ENCODE measurements at regions not wholly inside any gene's neighbourhood (a gene's known extent, or its start where the extent isn't known, plus 50 kb on each side); places are given as distances from the start of the nearest gene placed in this dataset.

DNA sequence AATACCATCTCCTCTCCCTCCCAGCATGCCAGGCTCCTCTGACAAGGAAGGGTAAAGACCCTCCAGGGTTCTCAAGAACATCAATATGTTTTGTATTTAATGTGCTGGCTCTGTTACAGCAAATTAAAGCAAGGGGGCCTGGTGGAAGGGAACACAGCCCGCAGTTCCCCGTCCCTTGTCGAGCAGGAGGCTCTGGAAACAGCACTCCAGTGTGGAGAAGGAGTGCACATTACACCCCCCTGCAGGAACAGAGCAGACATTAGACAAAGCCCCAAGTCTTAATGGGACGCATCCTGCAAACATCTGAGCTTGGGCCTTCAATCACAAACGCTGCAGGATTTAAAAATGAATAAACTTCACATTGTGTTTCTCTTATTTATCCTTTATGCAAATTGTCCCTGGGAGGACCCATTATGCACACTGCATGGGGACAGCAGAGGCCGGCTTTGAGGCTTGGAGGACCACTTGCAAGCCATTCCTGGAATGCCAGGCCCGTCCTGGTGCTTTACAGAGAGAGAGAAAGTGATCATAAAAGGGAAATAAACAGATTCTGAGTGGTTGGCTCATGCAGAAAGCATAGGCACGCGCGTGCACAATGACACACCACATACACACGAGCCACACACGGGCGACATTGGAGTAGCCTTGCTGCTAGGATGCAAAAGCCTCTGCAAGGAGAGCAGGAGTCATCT is 328.7 kb downstream of the SMAD2 start:
- Mint-ChIP-seq H3K36me3 (ENCODE audit: low read depth, unreplicated experiment) (peaks cover 2% of the 10 kb centered on the region), H3K9me3 (ENCODE audit: unreplicated experiment) (peaks cover 4% of the 10 kb centered on the region), H3K27me3 (ENCODE audit: low read depth, unreplicated experiment) (peaks cover 28% of the 10 kb centered on the region), H3K27ac (ENCODE audit: unreplicated experiment) (no peak overlapping the region), H3K4me3 (ENCODE audit: unreplicated experiment) (no peak overlapping the region), H3K4me1 (ENCODE audit: low read depth, unreplicated experiment) (no peaks in the 10 kb centered on the region)
- Histone ChIP-seq H3K9me3 (ENCODE audit: insufficient read depth, low read depth, low read length) (no peaks in the 10 kb centered on the region), H2AFZ (ENCODE audit: low read depth, low read length) (no peak overlapping the region), H4K20me1 (ENCODE audit: insufficient read depth, low read length) (no peaks in the 10 kb centered on the region), H3K36me3 (ENCODE audit: insufficient read depth, low read length) (no peaks in the 10 kb centered on the region), H3K4me2 (ENCODE audit: low read length) (no peak overlapping the region), H3K27me3 (ENCODE audit: insufficient read depth, low read length) (no peaks in the 10 kb centered on the region), H3K27ac (ENCODE audit: low read depth, low read length) (no peak overlapping the region), H3K4me3 (ENCODE audit: insufficient read depth, low read depth, low read length) (no peak overlapping the region), H3K4me1 (ENCODE audit: insufficient read depth, low read length) (no peaks in the 10 kb centered on the region), H3K79me2 (ENCODE audit: insufficient read depth, low read length) (no peaks in the 10 kb centered on the region), H3K9ac (ENCODE audit: low read length) (no peak overlapping the region)
- FAIRE-seq (no peak), DNase-seq (ENCODE audit: low read depth) (no peak)
- TF ChIP-seq CTCF (IDR thresholded peaks at IDR 0.05; ENCODE audit: insufficient read depth, low read depth, low read length) (no peak), EZH2 (IDR thresholded peaks at IDR 0.05; ENCODE audit: insufficient read depth, low read length) (no peak)

GRCh38 chr18:47595831-47596501 is 334.5 kb downstream of the SMAD2 start:
- no peak overlapping the region for H3K9ac ChIP-seq (ENCODE audit: low read length)
- DNase-seq (ENCODE audit: low read depth) = no peak
- H3K9me3 ChIP-seq (ENCODE audit: insufficient read depth, low read depth, low read length) = no peaks in the 10 kb centered on the region
- no peaks in the 10 kb centered on the region for H3K4me1 Mint-ChIP-seq (ENCODE audit: low read depth, unreplicated experiment)
- H3K27ac ChIP-seq (ENCODE audit: low read depth, low read length) = no peak overlapping the region
- no peaks in the 10 kb centered on the region for H4K20me1 ChIP-seq (ENCODE audit: insufficient read depth, low read length)
- H3K36me3 ChIP-seq (ENCODE audit: insufficient read depth, low read length) = no peaks in the 10 kb centered on the region
- H3K4me2 ChIP-seq (ENCODE audit: low read length) = no peak overlapping the region
- H3K9me3 Mint-ChIP-seq (ENCODE audit: unreplicated experiment) = peaks cover 4% of the 10 kb centered on the region
- peaks cover 49% of the 10 kb centered on the region for H3K27me3 Mint-ChIP-seq (ENCODE audit: low read depth, unreplicated experiment)
- H3K27me3 ChIP-seq (ENCODE audit: insufficient read depth, low read length) = peaks cover 15% of the 10 kb centered on the region
- H3K36me3 Mint-ChIP-seq (ENCODE audit: low read depth, unreplicated experiment) = peaks cover 2% of the 10 kb centered on the region
- H3K4me3 ChIP-seq (ENCODE audit: insufficient read depth, low read depth, low read length) = no peak overlapping the region
- no peak overlapping the region for H2AFZ ChIP-seq (ENCODE audit: low read depth, low read length)
- H3K4me3 Mint-ChIP-seq (ENCODE audit: unreplicated experiment) = no peak overlapping the region
- no peak overlapping the region for H3K27ac Mint-ChIP-seq (ENCODE audit: unreplicated experiment)
- H3K79me2 ChIP-seq (ENCODE audit: insufficient read depth, low read length) = no peaks in the 10 kb centered on the region
- no peak for FAIRE-seq
- no peaks in the 10 kb centered on the region for H3K4me1 ChIP-seq (ENCODE audit: insufficient read depth, low read length)
- no peak for TF ChIP-seq EZH2 (IDR thresholded peaks at IDR 0.05; ENCODE audit: insufficient read depth, low read length)
- no peak for TF ChIP-seq CTCF (IDR thresholded peaks at IDR 0.05; ENCODE audit: insufficient read depth, low read depth, low read length)

DNA sequence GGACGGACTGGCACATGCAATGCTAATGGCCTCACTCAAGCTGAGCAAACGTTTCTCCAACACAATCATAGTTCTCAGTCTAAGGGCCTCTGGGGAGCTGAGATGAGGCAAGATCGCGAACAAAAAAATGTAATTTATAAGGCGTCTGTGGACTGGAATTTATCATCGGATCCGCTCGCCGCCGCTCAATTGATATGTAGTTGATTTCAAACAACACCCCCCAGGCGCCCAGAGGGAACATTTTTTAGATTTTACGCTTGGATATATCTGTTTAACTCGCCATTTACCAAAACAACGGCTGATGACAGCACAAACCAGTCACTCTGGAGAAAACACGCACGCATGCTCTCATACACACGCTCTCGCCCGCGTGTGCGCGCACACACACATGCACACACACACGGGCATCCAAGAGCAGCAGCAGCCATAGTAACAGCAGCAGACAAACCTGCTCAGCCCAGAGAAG is 335.8 kb downstream of the SMAD2 start:
- H3K4me2 ChIP-seq (ENCODE audit: low read length) = peak overlapping the region; percentile 19
- no peak overlapping the region for H3K27ac ChIP-seq (ENCODE audit: low read depth, low read length)
- no peak overlapping the region for H2AFZ ChIP-seq (ENCODE audit: low read depth, low read length)
- Mint-ChIP-seq H3K27ac (ENCODE audit: unreplicated experiment) (no peak overlapping the region), H3K27me3 (ENCODE audit: low read depth, unreplicated experiment) (peaks cover 46% of the 10 kb centered on the region), H3K4me1 (ENCODE audit: low read depth, unreplicated experiment) (no peaks in the 10 kb centered on the region), H3K9me3 (ENCODE audit: unreplicated experiment) (peaks cover 3% of the 10 kb centered on the region), H3K36me3 (ENCODE audit: low read depth, unreplicated experiment) (peaks cover 2% of the 10 kb centered on the region), H3K4me3 (ENCODE audit: unreplicated experiment) (no peak overlapping the region)
- DNase-seq (ENCODE audit: low read depth) = no peak
- no peaks in the 10 kb centered on the region for H3K4me1 ChIP-seq (ENCODE audit: insufficient read depth, low read length)
- no peak for FAIRE-seq
- H3K4me3 ChIP-seq (ENCODE audit: insufficient read depth, low read depth, low read length) = no peak overlapping the region
- no peaks in the 10 kb centered on the region for H3K36me3 ChIP-seq (ENCODE audit: insufficient read depth, low read length)
- H3K79me2 ChIP-seq (ENCODE audit: insufficient read depth, low read length) = no peaks in the 10 kb centered on the region
- H3K9ac ChIP-seq (ENCODE audit: low read length) = no peak overlapping the region
- no peaks in the 10 kb centered on the region for H3K9me3 ChIP-seq (ENCODE audit: insufficient read depth, low read depth, low read length)
- TF ChIP-seq EZH2 (IDR thresholded peaks at IDR 0.05; ENCODE audit: insufficient read depth, low read length) (no peak), CTCF (IDR thresholded peaks at IDR 0.05; ENCODE audit: insufficient read depth, low read depth, low read length) (no peak)
- H4K20me1 ChIP-seq (ENCODE audit: insufficient read depth, low read length) = no peaks in the 10 kb centered on the region
- H3K27me3 ChIP-seq (ENCODE audit: insufficient read depth, low read length) = peaks cover 15% of the 10 kb centered on the region

Data from astrocyte (in vitro differentiated cells and primary cell).